IMR-90 (cell line): ENCODE measurements at regions not wholly inside any gene's neighbourhood (a gene's known extent, or its start where the extent isn't known, plus 50 kb on each side); places are given as distances from the start of the nearest gene placed in this dataset.

Source experiments
- MXI1 ChIP-seq: IDR thresholded peaks from 2 replicates; pipeline ENCODE4 v1.6.1; 2012; ENCODE audit warnings: low read depth, mild to moderate bottlenecking, low read length, moderate library complexity, borderline replicate concordance
- RFX5 ChIP-seq: IDR thresholded peaks from 2 replicates; pipeline ENCODE4 v1.8.0; 2012; ENCODE audit warnings: low read depth, mild to moderate bottlenecking, low read length, moderate library complexity

GRCh38 chr3:177694316-177694715, 497.0 kb upstream of the TBL1XR1 start:
- TF ChIP-seq MXI1 (no peak), RFX5 (no peak)
